GM12878 (cell line): ENCODE measurements at regions not wholly inside any gene's neighbourhood (a gene's known extent, or its start where the extent isn't known, plus 50 kb on each side); places are given as distances from the start of the nearest gene placed in this dataset.

ENCODE experiments used
- ATAC-seq: fragments of 200-7000 bp; cut with Tn5 transposase; 3 replicates; pipeline ENCODE4 v1.9.1; 2020; ENCODE audit warnings: mild to moderate bottlenecking, moderate library complexity
- BruUV-seq: library from RNA; stranded (reverse); fragments of 400-500 nt; replicated peaks from 2 replicates; lab custom pipeline; 2021; lab: Mats Ljungman, UMichigan
- CTCF ChIA-PET: fragments of 300-600 bp; sonication (Branson Sonifier 250); formaldehyde crosslinking; extraction: SDS; loops from one replicate; lab custom pipeline; 2021; ENCODE audit warnings: inconsistent platforms; lab: Yijun Ruan, JAX
- POLR2A ChIA-PET: fragments of 350-600 bp; formaldehyde crosslinking; extraction: SDS; loops from one replicate; lab custom pipeline; 2021; ENCODE audit warnings: inconsistent platforms; lab: Charles Lee
- RAD21 ChIA-PET: fragments of 300-600 bp; sonication (Branson Sonifier 250); formaldehyde crosslinking; loops from one replicate; lab custom pipeline; 2023; ENCODE audit warnings: antibody characterized with exemption; ENCODE audit not compliant: unreplicated experiment; lab: Charles Lee
- SMC1A ChIA-PET: fragments of 300-600 bp; sonication (Branson Sonifier 250); formaldehyde crosslinking; loops from one replicate; lab custom pipeline; 2023; ENCODE audit not compliant: unreplicated experiment, uncharacterized antibody; lab: Charles Lee
- DNase-seq: peaks from one replicate; pipeline ENCODE4 v3.0.0-alpha.2; 2011; ENCODE audit warnings: low read depth, low spot score
- FAIRE-seq: peaks from 3 replicates; lab custom pipeline; 2011; peaks lifted over from hg19 to GRCh38; lab: Jason Lieb, UNC
- H2AFZ ChIP-seq: 2 replicates; pipeline ENCODE4 v1.6.0; 2011; ENCODE audit warnings: low read depth, low read length, control low read depth; ENCODE audit not compliant: control insufficient read depth
- H3K27ac ChIP-seq: 2 replicates; pipeline ENCODE4 v1.5.1; 2011; ENCODE audit warnings: control low read depth; ENCODE audit not compliant: control insufficient read depth, insufficient read depth
- H3K27me3 ChIP-seq, 2 experiments: replicated peaks in 1 of 2; 2 replicates each; pipeline versions ENCODE4 v1.6.0 to v1.6.1; 2011; ENCODE audit warnings: low read length in 1 of 2; ENCODE audit not compliant: control insufficient read depth in 2 of 2, insufficient read depth in 2 of 2
- H3K36me3 ChIP-seq, 2 experiments: 2 replicates each; pipeline ENCODE4 v1.5.1; 2011; ENCODE audit warnings: low read length in 1 of 2; ENCODE audit not compliant: control insufficient read depth in 2 of 2, insufficient read depth in 2 of 2
- H3K4me1 ChIP-seq: 2 replicates; pipeline ENCODE4 v1.6.1; 2011; ENCODE audit warnings: mild to moderate bottlenecking, low read length, moderate library complexity, mixed read lengths; ENCODE audit not compliant: control insufficient read depth, insufficient read depth
- H3K4me2 ChIP-seq: 2 replicates; pipeline ENCODE4 v1.6.0; 2011; ENCODE audit warnings: control low read depth; ENCODE audit not compliant: control insufficient read depth, insufficient read depth
- H3K4me3 ChIP-seq: fragments of 200-600 bp; sonication (generic); 2 replicates; pipeline ENCODE4 v1.5.1; 2016
- H3K79me2 ChIP-seq: 2 replicates; pipeline ENCODE4 v1.6.0; 2011; ENCODE audit warnings: low read length; ENCODE audit not compliant: control insufficient read depth, insufficient read depth
- H3K9ac ChIP-seq: 2 replicates; pipeline ENCODE4 v1.8.0; 2011; ENCODE audit warnings: low read length, control low read depth, mixed read lengths; ENCODE audit not compliant: control insufficient read depth, insufficient read depth
- H3K9me3 ChIP-seq: replicated peaks from 3 replicates; pipeline ENCODE4 v1.5.1; 2011; ENCODE audit warnings: mild to moderate bottlenecking, low read length; ENCODE audit not compliant: control insufficient read depth, insufficient read depth
- H4K20me1 ChIP-seq: 2 replicates; pipeline ENCODE4 v1.6.0; 2011; ENCODE audit not compliant: control insufficient read depth, insufficient read depth
- IKZF1 ChIP-seq: fragments of 450-650 bp; conservative IDR thresholded peaks from 2 replicates; pipeline ENCODE4 v1.6.1; 2017; ENCODE audit warnings: antibody characterized with exemption, mild to moderate bottlenecking
- MEF2B ChIP-seq: fragments of 450-650 bp; IDR thresholded peaks from 2 replicates; pipeline ENCODE4 v1.6.1; 2018; ENCODE audit warnings: mild to moderate bottlenecking, moderate library complexity; ENCODE audit not compliant: partially characterized antibody, poor library complexity, severe bottlenecking
- MYC ChIP-seq: IDR thresholded peaks from 2 replicates; pipeline ENCODE4 v1.6.1; 2011; ENCODE audit warnings: mild to moderate bottlenecking, low read length, moderate library complexity, inconsistent platforms; ENCODE audit not compliant: insufficient read depth, insufficient replicate concordance, insufficient read length, severe bottlenecking
- NR2F1 ChIP-seq: fragments of 450-650 bp; conservative IDR thresholded peaks from 2 replicates; pipeline ENCODE4 v1.6.1; 2017; ENCODE audit warnings: mild to moderate bottlenecking
- NRF1 ChIP-seq: conservative IDR thresholded peaks from 2 replicates; pipeline ENCODE4 v1.6.1; 2011; ENCODE audit warnings: mild to moderate bottlenecking, low read depth, low read length, improper control_type of control experiment
- SP1 ChIP-seq: IDR thresholded peaks from one replicate; pipeline ENCODE4 v1.6.1; 2011; ENCODE audit warnings: low read depth, low read length
- STAT1 ChIP-seq: fragments of 450-650 bp; conservative IDR thresholded peaks from 2 replicates; pipeline ENCODE4 v1.6.1; 2014; ENCODE audit warnings: antibody characterized with exemption, mild to moderate bottlenecking
- ZNF207 ChIP-seq: fragments of 450-650 bp; IDR thresholded peaks from 2 replicates; pipeline ENCODE4 v1.6.1; 2014; ENCODE audit warnings: antibody characterized with exemption, mild to moderate bottlenecking, borderline replicate concordance
- WGBS: methylation state at CpG from one replicate; pipeline ENCODE4 v1.1.6; 2016; ENCODE audit warnings: low lambda C conversion rate; ENCODE audit not compliant: insufficient replicate concordance, insufficient coverage; ENCODE audit errors: missing lambda C conversion rate; 5-methylcytosine and 5-hydroxymethylcytosine counted together
- in situ Hi-C: fragments of 300-500 bp; cut with MboI; formaldehyde crosslinking; loops from 9 replicates; pipeline ENCODE4 v1.14.3; 2018; ENCODE audit warnings: mixed read lengths
- intact Hi-C: fragments of 100-400 bp; cut with micrococcal nuclease; formaldehyde crosslinking; loops from one replicate; pipeline ENCODE4 v1.14.2; 2022; ENCODE audit not compliant: unreplicated experiment
- TF ChIP-seq, protein P1 (sequence below): fragments of 150-350 bp; IDR thresholded peaks from 2 replicates; pipeline ENCODE4 v1.6.1; 2016; ENCODE audit warnings: low read depth, low read length
- TF ChIP-seq, protein P2 (sequence below): fragments of 450-650 bp; IDR thresholded peaks from 2 replicates; pipeline ENCODE4 v1.6.1; 2017; ENCODE audit warnings: mild to moderate bottlenecking, moderate library complexity
- TF ChIP-seq, protein P3 (sequence below): IDR thresholded peaks from 2 replicates; pipeline ENCODE4 v1.6.1; 2011; ENCODE audit warnings: low read depth, low read length, improper control_type of control experiment, borderline replicate concordance

DNA sequence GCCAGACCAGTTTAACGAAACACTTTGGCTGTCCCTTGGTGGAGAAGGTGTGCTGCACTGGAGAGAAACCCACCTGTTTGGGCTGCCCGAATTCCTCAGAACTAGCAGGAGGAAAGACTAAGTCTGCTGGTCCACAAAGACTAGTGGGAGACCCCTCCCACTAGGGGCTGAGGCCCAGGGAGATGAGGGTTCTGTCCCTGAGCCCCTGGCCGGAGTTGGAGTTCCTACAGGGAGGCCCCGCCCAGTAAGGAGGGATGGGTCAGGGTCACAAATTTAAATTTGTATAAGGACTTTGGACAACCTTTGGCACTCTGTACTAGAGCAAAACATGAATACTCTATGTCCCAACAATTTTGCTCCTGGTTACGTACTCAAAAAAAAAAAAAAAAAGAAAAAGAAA is 200.8 kb upstream of the C11orf87 start:
- ChIA-PET POLR2A (no interaction called here), SMC1A (no interaction called here), CTCF (no interaction called here), RAD21 (no interaction called here)
- no peak for FAIRE-seq
- ATAC-seq: no peak
- Histone ChIP-seq H3K79me2 (no peaks in the 10 kb centered on the region), H3K36me3 (no peaks in the 10 kb centered on the region), H3K27ac (no peak overlapping the region), H3K9ac (no peak overlapping the region), H2AFZ (no peak overlapping the region), H3K4me3 (no peak overlapping the region), H3K9me3 (no peaks in the 10 kb centered on the region), H3K4me1 (no peaks in the 10 kb centered on the region), H3K4me2 (no peak overlapping the region), H4K20me1 (no peaks in the 10 kb centered on the region), H3K27me3 (no peaks in the 10 kb centered on the region)
- BruUV-seq: no TSS peak
- intact Hi-C loops: no loop called here
- in situ Hi-C loops: no loop called here
- TF ChIP-seq, protein P1, sequence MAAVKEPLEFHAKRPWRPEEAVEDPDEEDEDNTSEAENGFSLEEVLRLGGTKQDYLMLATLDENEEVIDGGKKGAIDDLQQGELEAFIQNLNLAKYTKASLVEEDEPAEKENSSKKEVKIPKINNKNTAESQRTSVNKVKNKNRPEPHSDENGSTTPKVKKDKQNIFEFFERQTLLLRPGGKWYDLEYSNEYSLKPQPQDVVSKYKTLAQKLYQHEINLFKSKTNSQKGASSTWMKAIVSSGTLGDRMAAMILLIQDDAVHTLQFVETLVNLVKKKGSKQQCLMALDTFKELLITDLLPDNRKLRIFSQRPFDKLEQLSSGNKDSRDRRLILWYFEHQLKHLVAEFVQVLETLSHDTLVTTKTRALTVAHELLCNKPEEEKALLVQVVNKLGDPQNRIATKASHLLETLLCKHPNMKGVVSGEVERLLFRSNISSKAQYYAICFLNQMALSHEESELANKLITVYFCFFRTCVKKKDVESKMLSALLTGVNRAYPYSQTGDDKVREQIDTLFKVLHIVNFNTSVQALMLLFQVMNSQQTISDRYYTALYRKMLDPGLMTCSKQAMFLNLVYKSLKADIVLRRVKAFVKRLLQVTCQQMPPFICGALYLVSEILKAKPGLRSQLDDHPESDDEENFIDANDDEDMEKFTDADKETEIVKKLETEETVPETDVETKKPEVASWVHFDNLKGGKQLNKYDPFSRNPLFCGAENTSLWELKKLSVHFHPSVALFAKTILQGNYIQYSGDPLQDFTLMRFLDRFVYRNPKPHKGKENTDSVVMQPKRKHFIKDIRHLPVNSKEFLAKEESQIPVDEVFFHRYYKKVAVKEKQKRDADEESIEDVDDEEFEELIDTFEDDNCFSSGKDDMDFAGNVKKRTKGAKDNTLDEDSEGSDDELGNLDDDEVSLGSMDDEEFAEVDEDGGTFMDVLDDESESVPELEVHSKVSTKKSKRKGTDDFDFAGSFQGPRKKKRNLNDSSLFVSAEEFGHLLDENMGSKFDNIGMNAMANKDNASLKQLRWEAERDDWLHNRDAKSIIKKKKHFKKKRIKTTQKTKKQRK: no peak
- TF ChIP-seq ZNF207 (no peak), SP1 (no peak), STAT1 (no peak), MYC (no peak), NR2F1 (no peak), MEF2B (no peak), IKZF1 (no peak), NRF1 (no peak)
- TF ChIP-seq, protein P2, sequence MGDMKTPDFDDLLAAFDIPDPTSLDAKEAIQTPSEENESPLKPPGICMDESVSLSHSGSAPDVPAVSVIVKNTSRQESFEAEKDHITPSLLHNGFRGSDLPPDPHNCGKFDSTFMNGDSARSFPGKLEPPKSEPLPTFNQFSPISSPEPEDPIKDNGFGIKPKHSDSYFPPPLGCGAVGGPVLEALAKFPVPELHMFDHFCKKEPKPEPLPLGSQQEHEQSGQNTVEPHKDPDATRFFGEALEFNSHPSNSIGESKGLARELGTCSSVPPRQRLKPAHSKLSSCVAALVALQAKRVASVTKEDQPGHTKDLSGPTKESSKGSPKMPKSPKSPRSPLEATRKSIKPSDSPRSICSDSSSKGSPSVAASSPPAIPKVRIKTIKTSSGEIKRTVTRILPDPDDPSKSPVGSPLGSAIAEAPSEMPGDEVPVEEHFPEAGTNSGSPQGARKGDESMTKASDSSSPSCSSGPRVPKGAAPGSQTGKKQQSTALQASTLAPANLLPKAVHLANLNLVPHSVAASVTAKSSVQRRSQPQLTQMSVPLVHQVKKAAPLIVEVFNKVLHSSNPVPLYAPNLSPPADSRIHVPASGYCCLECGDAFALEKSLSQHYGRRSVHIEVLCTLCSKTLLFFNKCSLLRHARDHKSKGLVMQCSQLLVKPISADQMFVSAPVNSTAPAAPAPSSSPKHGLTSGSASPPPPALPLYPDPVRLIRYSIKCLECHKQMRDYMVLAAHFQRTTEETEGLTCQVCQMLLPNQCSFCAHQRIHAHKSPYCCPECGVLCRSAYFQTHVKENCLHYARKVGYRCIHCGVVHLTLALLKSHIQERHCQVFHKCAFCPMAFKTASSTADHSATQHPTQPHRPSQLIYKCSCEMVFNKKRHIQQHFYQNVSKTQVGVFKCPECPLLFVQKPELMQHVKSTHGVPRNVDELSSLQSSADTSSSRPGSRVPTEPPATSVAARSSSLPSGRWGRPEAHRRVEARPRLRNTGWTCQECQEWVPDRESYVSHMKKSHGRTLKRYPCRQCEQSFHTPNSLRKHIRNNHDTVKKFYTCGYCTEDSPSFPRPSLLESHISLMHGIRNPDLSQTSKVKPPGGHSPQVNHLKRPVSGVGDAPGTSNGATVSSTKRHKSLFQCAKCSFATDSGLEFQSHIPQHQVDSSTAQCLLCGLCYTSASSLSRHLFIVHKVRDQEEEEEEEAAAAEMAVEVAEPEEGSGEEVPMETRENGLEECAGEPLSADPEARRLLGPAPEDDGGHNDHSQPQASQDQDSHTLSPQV: no peak
- TF ChIP-seq, protein P3, sequence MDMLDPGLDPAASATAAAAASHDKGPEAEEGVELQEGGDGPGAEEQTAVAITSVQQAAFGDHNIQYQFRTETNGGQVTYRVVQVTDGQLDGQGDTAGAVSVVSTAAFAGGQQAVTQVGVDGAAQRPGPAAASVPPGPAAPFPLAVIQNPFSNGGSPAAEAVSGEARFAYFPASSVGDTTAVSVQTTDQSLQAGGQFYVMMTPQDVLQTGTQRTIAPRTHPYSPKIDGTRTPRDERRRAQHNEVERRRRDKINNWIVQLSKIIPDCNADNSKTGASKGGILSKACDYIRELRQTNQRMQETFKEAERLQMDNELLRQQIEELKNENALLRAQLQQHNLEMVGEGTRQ: no peak
- WGBS: 7% methylated on average over 4 of the region's 5 CpGs
- no peak for DNase-seq
